ENCODE measurements at regions not wholly inside any gene's neighbourhood (a gene's known extent, or its start where the extent isn't known, plus 50 kb on each side); places are given as distances from the start of the nearest gene placed in this dataset.
"Not testable (repeated sequence)": the region's sequence is repeated elsewhere in the genome, so short reads cannot be mapped to it uniquely, and the experiment has no call there.

GRCh38 chr18:38174173-38174572 lies 608.6 kb upstream of the CELF4 start:
- no peaks in the 10 kb centered on the region for H3K4me1 ChIP-seq (ENCODE audit: low read length)
- H3K9me2 ChIP-seq (replicated peaks; ENCODE audit: insufficient read depth, low read length): no peaks in the 10 kb centered on the region
- no peak for DNase-seq
- H3K9ac ChIP-seq (ENCODE audit: low read length): no peak overlapping the region
- H3K4me2 ChIP-seq (ENCODE audit: low read depth, low read length, poor library complexity, severe bottlenecking): no peak overlapping the region
- no peak overlapping the region for H3K27ac ChIP-seq (ENCODE audit: low read length)
- no peak overlapping the region for H3K4me3 ChIP-seq (ENCODE audit: low read length)
- peaks cover 19% of the 10 kb centered on the region for H3K9me3 ChIP-seq (ENCODE audit: low read length)
- no peaks in the 10 kb centered on the region for H3K27me3 ChIP-seq (ENCODE audit: low read length)
- no peaks in the 10 kb centered on the region for H3K79me2 ChIP-seq (ENCODE audit: low read length)
- no peaks in the 10 kb centered on the region for H4K20me1 ChIP-seq (ENCODE audit: insufficient read depth, low read depth, low read length)
- no peak overlapping the region for H2AFZ ChIP-seq (ENCODE audit: low read length)
- no peaks in the 10 kb centered on the region for H3K36me3 ChIP-seq (ENCODE audit: insufficient read depth, low read length)

DNA sequence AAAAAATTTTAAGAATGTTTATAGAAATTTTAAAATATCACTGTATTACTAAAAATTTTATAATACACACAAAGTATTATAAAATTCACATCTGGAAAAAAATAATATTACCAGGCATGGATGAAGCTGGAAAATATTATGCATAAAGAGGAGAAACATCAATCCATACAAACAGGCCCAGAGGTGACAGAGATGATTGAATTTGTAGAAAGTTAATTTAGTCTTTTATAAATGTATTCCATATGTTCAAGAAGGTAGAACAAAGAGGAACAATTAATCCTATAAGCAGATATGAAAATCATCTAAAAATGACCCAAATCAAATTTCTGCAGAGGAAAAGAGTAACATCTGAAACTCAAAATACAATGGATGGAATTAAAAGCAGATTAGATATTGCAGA lies 605.2 kb upstream of the CELF4 start:
- H3K79me2 ChIP-seq (ENCODE audit: low read length): no peaks in the 10 kb centered on the region

GRCh38 chr18:38167623-38168022 lies 602.0 kb upstream of the CELF4 start:
- no peaks in the 10 kb centered on the region for H3K36me3 ChIP-seq (ENCODE audit: insufficient read depth, low read length)
- no peak overlapping the region for H2AFZ ChIP-seq (ENCODE audit: low read length)
- H3K9me2 ChIP-seq (replicated peaks; ENCODE audit: insufficient read depth, low read length): no peaks in the 10 kb centered on the region
- H3K4me2 ChIP-seq (ENCODE audit: low read depth, low read length, poor library complexity, severe bottlenecking): no peak overlapping the region
- DNase-seq: no peak
- no peak overlapping the region for H3K27ac ChIP-seq (ENCODE audit: low read length)
- no peaks in the 10 kb centered on the region for H3K79me2 ChIP-seq (ENCODE audit: low read length)
- H3K4me3 ChIP-seq (ENCODE audit: low read length): no peak overlapping the region
- peaks cover 36% of the 10 kb centered on the region for H3K9me3 ChIP-seq (ENCODE audit: low read length)
- no peaks in the 10 kb centered on the region for H3K4me1 ChIP-seq (ENCODE audit: low read length)
- H3K27me3 ChIP-seq (ENCODE audit: low read length): no peaks in the 10 kb centered on the region
- no peak overlapping the region for H3K9ac ChIP-seq (ENCODE audit: low read length)
- H4K20me1 ChIP-seq (ENCODE audit: insufficient read depth, low read depth, low read length): no peaks in the 10 kb centered on the region

More for the DNA sequence above, 605.2 kb upstream of the CELF4 start:
- Histone ChIP-seq H3K27ac (ENCODE audit: low read length) (no peak overlapping the region), H3K4me2 (ENCODE audit: low read depth, low read length, poor library complexity, severe bottlenecking) (no peak overlapping the region), H3K27me3 (ENCODE audit: low read length) (no peaks in the 10 kb centered on the region), H3K4me1 (ENCODE audit: low read length) (no peaks in the 10 kb centered on the region), H3K9ac (ENCODE audit: low read length) (no peak overlapping the region), H3K9me2 (replicated peaks; ENCODE audit: insufficient read depth, low read length) (no peaks in the 10 kb centered on the region), H3K36me3 (ENCODE audit: insufficient read depth, low read length) (no peaks in the 10 kb centered on the region), H3K4me3 (ENCODE audit: low read length) (no peak overlapping the region), H4K20me1 (ENCODE audit: insufficient read depth, low read depth, low read length) (no peaks in the 10 kb centered on the region), H2AFZ (ENCODE audit: low read length) (no peak overlapping the region), H3K9me3 (ENCODE audit: low read length) (peaks cover 28% of the 10 kb centered on the region)
- no peak for DNase-seq

DNA sequence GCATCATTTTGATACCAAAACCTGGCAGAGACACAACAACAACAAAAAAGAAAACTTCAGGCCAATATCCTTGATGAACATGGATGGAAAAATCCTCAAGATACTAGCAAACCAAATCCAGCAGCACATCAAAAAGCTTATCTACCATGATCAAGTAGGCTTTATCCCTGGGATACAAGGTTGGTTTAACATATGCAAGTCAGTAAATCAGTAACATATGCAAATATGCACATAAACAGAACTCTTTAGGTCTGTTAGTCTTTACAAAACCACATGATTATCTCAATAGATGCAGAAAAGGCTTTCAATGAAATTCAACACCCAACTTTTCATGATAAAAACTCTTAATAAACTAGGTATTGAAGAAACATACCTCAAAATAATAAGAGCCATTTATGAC lies 587.5 kb upstream of the CELF4 start:
- H3K4me2 ChIP-seq (ENCODE audit: low read depth, low read length, poor library complexity, severe bottlenecking); H3K9ac ChIP-seq (ENCODE audit: low read length); H3K79me2 ChIP-seq (ENCODE audit: low read length); H3K27me3 ChIP-seq (ENCODE audit: low read length); DNase-seq; H3K9me2 ChIP-seq (replicated peaks; ENCODE audit: insufficient read depth, low read length); H3K27ac ChIP-seq (ENCODE audit: low read length); H3K4me3 ChIP-seq (ENCODE audit: low read length); H4K20me1 ChIP-seq (ENCODE audit: insufficient read depth, low read depth, low read length); H3K4me1 ChIP-seq (ENCODE audit: low read length); H3K36me3 ChIP-seq (ENCODE audit: insufficient read depth, low read length); H2AFZ ChIP-seq (ENCODE audit: low read length): not testable (repeated sequence)
- peaks cover 16% of the 10 kb centered on the region; the same call in 1 of the 2 replicates for H3K9me3 ChIP-seq (ENCODE audit: low read length)

DNA sequence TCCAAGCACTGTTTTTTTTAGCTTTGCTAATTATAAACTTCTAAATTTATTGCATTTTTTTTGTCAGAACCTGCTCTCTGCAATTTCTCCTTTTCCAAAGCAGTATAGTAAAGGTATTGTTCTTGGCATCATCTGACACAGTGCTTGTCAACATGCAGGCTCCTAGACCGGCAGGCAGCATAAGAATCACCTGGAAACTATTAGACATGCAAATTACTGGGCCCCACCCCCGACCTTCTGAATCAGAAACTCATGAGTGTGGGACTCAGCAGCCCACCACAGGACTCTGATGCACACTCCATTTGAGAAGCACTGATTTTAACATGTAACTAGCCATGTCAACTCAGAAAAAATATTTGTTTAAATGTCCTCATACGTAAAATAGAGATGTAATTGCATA lies 551.1 kb upstream of the CELF4 start:
- no peak overlapping the region for H2AFZ ChIP-seq (ENCODE audit: low read length)
- no peaks in the 10 kb centered on the region for H4K20me1 ChIP-seq (ENCODE audit: insufficient read depth, low read depth, low read length)
- H3K79me2 ChIP-seq (ENCODE audit: low read length): no peaks in the 10 kb centered on the region
- H3K27ac ChIP-seq (ENCODE audit: low read length): no peak overlapping the region
- peaks cover 38% of the 10 kb centered on the region for H3K9me3 ChIP-seq (ENCODE audit: low read length)
- H3K4me3 ChIP-seq (ENCODE audit: low read length): no peak overlapping the region
- H3K4me1 ChIP-seq (ENCODE audit: low read length): no peaks in the 10 kb centered on the region
- H3K4me2 ChIP-seq (ENCODE audit: low read depth, low read length, poor library complexity, severe bottlenecking): no peak overlapping the region
- no peaks in the 10 kb centered on the region for H3K27me3 ChIP-seq (ENCODE audit: low read length)
- no peak overlapping the region for H3K9ac ChIP-seq (ENCODE audit: low read length)
- DNase-seq: no peak
- H3K36me3 ChIP-seq (ENCODE audit: insufficient read depth, low read length): no peaks in the 10 kb centered on the region
- H3K9me2 ChIP-seq (replicated peaks; ENCODE audit: insufficient read depth, low read length): no peaks in the 10 kb centered on the region

DNA sequence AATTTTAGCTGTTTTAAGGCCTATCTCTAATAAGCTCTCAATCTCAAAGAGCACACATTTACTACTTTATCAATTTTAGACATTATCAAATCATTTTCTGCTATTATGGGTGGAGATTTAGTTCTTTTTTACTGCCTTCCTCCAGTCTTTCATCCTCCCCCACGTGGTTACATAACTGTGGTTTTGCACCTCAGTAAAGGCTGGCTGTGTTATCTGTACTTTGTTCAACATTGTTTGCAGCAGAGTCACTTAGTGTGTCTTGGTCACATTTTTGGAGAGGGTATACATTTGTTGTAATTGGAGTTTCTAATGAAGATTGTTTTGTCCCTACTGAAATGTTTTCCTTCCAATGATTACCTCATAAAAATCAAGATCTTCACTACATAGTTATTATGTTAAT lies 549.6 kb upstream of the CELF4 start:
- no peaks in the 10 kb centered on the region for H3K27me3 ChIP-seq (ENCODE audit: low read length)
- H3K79me2 ChIP-seq (ENCODE audit: low read length): no peaks in the 10 kb centered on the region
- no peak overlapping the region for H3K4me3 ChIP-seq (ENCODE audit: low read length)

GRCh38 chr18:38087538-38087937 lies 521.9 kb upstream of the CELF4 start:
- H3K79me2 ChIP-seq (ENCODE audit: low read length): no peaks in the 10 kb centered on the region
- H3K27ac ChIP-seq (ENCODE audit: low read length): no peak overlapping the region
- H3K27me3 ChIP-seq (ENCODE audit: low read length): no peaks in the 10 kb centered on the region
- no peaks in the 10 kb centered on the region for H4K20me1 ChIP-seq (ENCODE audit: insufficient read depth, low read depth, low read length)
- H3K4me3 ChIP-seq (ENCODE audit: low read length): no peak overlapping the region
- DNase-seq: no peak
- H3K4me2 ChIP-seq (ENCODE audit: low read depth, low read length, poor library complexity, severe bottlenecking): no peak overlapping the region
- H3K4me1 ChIP-seq (ENCODE audit: low read length): no peaks in the 10 kb centered on the region
- H3K9me2 ChIP-seq (replicated peaks; ENCODE audit: insufficient read depth, low read length): no peaks in the 10 kb centered on the region
- H2AFZ ChIP-seq (ENCODE audit: low read length): no peak overlapping the region
- H3K36me3 ChIP-seq (ENCODE audit: insufficient read depth, low read length): no peaks in the 10 kb centered on the region
- H3K9me3 ChIP-seq (ENCODE audit: low read length): peaks cover 34% of the 10 kb centered on the region
- no peak overlapping the region for H3K9ac ChIP-seq (ENCODE audit: low read length)

More for the DNA sequence above, 549.6 kb upstream of the CELF4 start:
- Histone ChIP-seq H2AFZ (ENCODE audit: low read length) (no peak overlapping the region), H3K9me2 (replicated peaks; ENCODE audit: insufficient read depth, low read length) (no peaks in the 10 kb centered on the region), H3K9me3 (ENCODE audit: low read length) (peaks cover 45% of the 10 kb centered on the region), H4K20me1 (ENCODE audit: insufficient read depth, low read depth, low read length) (no peaks in the 10 kb centered on the region), H3K9ac (ENCODE audit: low read length) (no peak overlapping the region), H3K36me3 (ENCODE audit: insufficient read depth, low read length) (no peaks in the 10 kb centered on the region), H3K4me1 (ENCODE audit: low read length) (no peaks in the 10 kb centered on the region), H3K4me2 (ENCODE audit: low read depth, low read length, poor library complexity, severe bottlenecking) (no peak overlapping the region), H3K27ac (ENCODE audit: low read length) (no peak overlapping the region)
- no peak for DNase-seq

- Histone ChIP-seq H3K9ac (ENCODE audit: low read length) (no peak overlapping the region), H3K9me2 (replicated peaks; ENCODE audit: insufficient read depth, low read length) (no peaks in the 10 kb centered on the region), H3K36me3 (ENCODE audit: insufficient read depth, low read length) (no peaks in the 10 kb centered on the region), H4K20me1 (ENCODE audit: insufficient read depth, low read depth, low read length) (no peaks in the 10 kb centered on the region), H3K4me1 (ENCODE audit: low read length) (no peaks in the 10 kb centered on the region), H3K4me2 (ENCODE audit: low read depth, low read length, poor library complexity, severe bottlenecking) (no peak overlapping the region), H3K27ac (ENCODE audit: low read length) (no peak overlapping the region), H2AFZ (ENCODE audit: low read length) (no peak overlapping the region), H3K4me3 (ENCODE audit: low read length) (no peak overlapping the region), H3K27me3 (ENCODE audit: low read length) (no peaks in the 10 kb centered on the region), H3K9me3 (ENCODE audit: low read length) (peaks cover 28% of the 10 kb centered on the region), H3K79me2 (ENCODE audit: low read length) (no peaks in the 10 kb centered on the region)
- no peak for DNase-seq
These were observed 515.9 kb upstream of the CELF4 start for GRCh38 chr18:38081516-38081915.

DNA sequence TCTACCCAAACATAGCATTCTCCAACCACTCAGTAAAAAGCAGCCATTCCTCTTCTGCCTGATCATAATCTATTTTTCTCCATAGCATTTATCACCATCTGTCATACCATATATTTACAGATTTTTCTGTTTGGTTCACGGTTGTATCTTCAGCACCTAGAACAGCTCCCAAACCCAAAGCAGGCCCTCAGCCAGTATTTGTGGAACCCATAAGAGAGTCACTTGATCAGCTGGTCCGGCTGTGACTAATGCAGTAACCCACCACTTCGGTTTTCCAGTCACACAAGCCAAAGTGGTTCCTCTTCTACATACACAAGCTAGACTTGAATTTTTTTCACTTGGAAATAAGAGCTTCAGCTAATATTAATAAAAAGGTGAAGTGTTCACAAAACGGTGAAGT lies 511.6 kb upstream of the CELF4 start:
- Histone ChIP-seq H3K27ac (ENCODE audit: low read length) (no peak overlapping the region), H3K9me2 (replicated peaks; ENCODE audit: insufficient read depth, low read length) (no peaks in the 10 kb centered on the region), H3K4me1 (ENCODE audit: low read length) (no peaks in the 10 kb centered on the region), H3K9ac (ENCODE audit: low read length) (no peak overlapping the region), H3K9me3 (ENCODE audit: low read length) (peaks cover 40% of the 10 kb centered on the region), H3K79me2 (ENCODE audit: low read length) (no peaks in the 10 kb centered on the region), H3K36me3 (ENCODE audit: insufficient read depth, low read length) (no peaks in the 10 kb centered on the region), H2AFZ (ENCODE audit: low read length) (no peak overlapping the region), H4K20me1 (ENCODE audit: insufficient read depth, low read depth, low read length) (no peaks in the 10 kb centered on the region), H3K27me3 (ENCODE audit: low read length) (no peaks in the 10 kb centered on the region), H3K4me2 (ENCODE audit: low read depth, low read length, poor library complexity, severe bottlenecking) (no peak overlapping the region), H3K4me3 (ENCODE audit: low read length) (no peak overlapping the region)
- DNase-seq: no peak

Measured in Karpas-422 (cell line).